ENCODE measurements at regions not wholly inside any gene's neighbourhood (a gene's known extent, or its start where the extent isn't known, plus 50 kb on each side); places are given as distances from the start of the nearest gene placed in this dataset.

GRCh38 chr3:150077581-150078247 is 107.0 kb upstream of the PFN2 start:
- peak overlapping the region; percentile 80 for H2BK20ac ChIP-seq (ENCODE audit: low read depth, low read length)
- ChIA-PET POLR2A (ENCODE audit: unreplicated experiment) (no interaction called here), CTCF (no interaction called here)
- H3K4me3 ChIP-seq (ENCODE audit: insufficient read depth, low read depth, low read length): no peak overlapping the region
- peaks cover 27% of the 10 kb centered on the region for H3K9me1 ChIP-seq (ENCODE audit: insufficient read depth, low read length)
- H3K9ac ChIP-seq (ENCODE audit: low read depth, low read length): no peak overlapping the region
- no peaks in the 10 kb centered on the region for H3K36me3 ChIP-seq (ENCODE audit: control insufficient read depth, insufficient read depth, low read length)
- no peak overlapping the region; the same call in 1 of the 2 replicates for H2AK5ac ChIP-seq (ENCODE audit: low read depth, low read length)
- no peaks in the 10 kb centered on the region for H3K27me3 ChIP-seq (ENCODE audit: control insufficient read depth, insufficient read depth, low read length)
- in situ Hi-C loops (cut with MboI; ENCODE audit: low sequenced_read_pairs) (no loop called here), intact Hi-C loops (cut with micrococcal nuclease) (loop anchor here (2.0 kb wide), 1 partner anchor 107 kb away; the partner anchor contains the start of gene PFN2), dilution Hi-C loops (cut with HindIII; ENCODE audit: low sequenced_read_pairs, unreplicated experiment) (no loop called here)
- H3K4me1 ChIP-seq (ENCODE audit: control insufficient read depth, insufficient read depth, low read length): peaks cover 24% of the 10 kb centered on the region
- no peak overlapping the region for H3K14ac ChIP-seq (replicated peaks; ENCODE audit: low read depth, low read length)
- peaks cover 0 to 8% of the 10 kb centered on the region in 2 experiments; a peak in 1 of 4 replicates for H3K79me1 ChIP-seq (ENCODE audit: low read depth in 1 of 2, low read length in 2 of 2)
- ATAC-seq (ENCODE audit: low read depth): no peak
- H2AFZ ChIP-seq (replicated peaks; ENCODE audit: low read length, poor library complexity): no peak overlapping the region
- no peak overlapping the region for H4K91ac ChIP-seq (ENCODE audit: insufficient read depth, low read depth, low read length)
- H4K8ac ChIP-seq (ENCODE audit: low read depth in 2 of 2, low read length in 2 of 2): peak overlapping the region; percentile 32 to 51; a peak in 3 of 4 replicates
- peak overlapping the region; percentile 8; the same call in 1 of the 2 replicates for H3K23ac ChIP-seq (ENCODE audit: low read depth, low read length)
- peak overlapping the region; percentile 34; the same call in 1 of the 3 replicates for H2BK15ac ChIP-seq (ENCODE audit: low read depth, low read length)
- H3K4me2 ChIP-seq (ENCODE audit: low read depth, low read length): no peak overlapping the region
- H3K56ac ChIP-seq (ENCODE audit: extremely low read depth, insufficient read depth, low read length): no peak overlapping the region
- DNase-seq: peak; percentile 81
- peaks cover 5% of the 10 kb centered on the region; the same call in 1 of the 2 replicates for H3K9me3 ChIP-seq (ENCODE audit: control insufficient read depth, insufficient read depth, low read length)
- H3K4ac ChIP-seq (ENCODE audit: low read depth, low read length): peak overlapping the region; percentile 71
- H2BK120ac ChIP-seq (ENCODE audit: low read depth, low read length): peak overlapping the region; percentile 62
- no peak overlapping the region for H2AK9ac ChIP-seq (replicated peaks; ENCODE audit: low read depth, low read length, poor library complexity)
- WGBS, 2 experiments (ENCODE audit: extremely low coverage in 2 of 2, insufficient read length in 1 of 2): no CpG with 5 or more reads among the region's 4 CpGs
- H4K20me1 ChIP-seq (ENCODE audit: insufficient read depth, low read length): no peaks in the 10 kb centered on the region
- TF ChIP-seq CHD1 (IDR thresholded peaks at IDR 0.05; ENCODE audit: low read depth, low read length): no peak
- no peak for TF ChIP-seq POLR2A (IDR thresholded peaks at IDR 0.05; ENCODE audit: low read depth, low read length)
- TF ChIP-seq ELK1 (IDR thresholded peaks at IDR 0.05; ENCODE audit: borderline replicate concordance, low read depth, low read length): no peak
- 0 out of 2 replicates have a peak, but pooled peaks have one; percentile 22 for TF ChIP-seq FOS (IDR thresholded peaks at IDR 0.05; ENCODE audit: low read depth, low read length)
- no peak for TF ChIP-seq CEBPB (IDR thresholded peaks at IDR 0.05; ENCODE audit: low read depth, low read length)
- no TSS peak for BruUV-seq (replicated peaks)
- H3K18ac ChIP-seq (ENCODE audit: low read depth, low read length): peak overlapping the region; percentile 51; the same call in 1 of the 2 replicates
- no peak overlapping the region for H3K27ac ChIP-seq (ENCODE audit: insufficient read depth, low read length)
- peak overlapping the region; percentile 87 for H2BK5ac ChIP-seq (ENCODE audit: low read depth, low read length, poor library complexity, severe bottlenecking)
- no peak overlapping the region for H4K5ac ChIP-seq (ENCODE audit: low read depth, low read length)

Measured in IMR-90 (cell line).